Tibial nerve (tissue), 4 donors: ENCODE measurements at regions not wholly inside any gene's neighbourhood (a gene's known extent, or its start where the extent isn't known, plus 50 kb on each side); places are given as distances from the start of the nearest gene placed in this dataset.

Experiments
- DNase-seq, 2 donors: peaks; one replicate each; pipeline ENCODE4 v3.0.0-alpha.2; 2019; ENCODE audit warnings: low spot score in 2 of 2
- H3K27ac ChIP-seq, 4 donors: fragments of 200-600 bp; sonication (generic) in 3 of 4; one replicate each; pipeline ENCODE4 v1.5.1; 2017 to 2019; ENCODE audit warnings: mild to moderate bottlenecking in 1 of 4
- H3K27me3 ChIP-seq, 2 donors: fragments of 200-600 bp; sonication (generic) in 1 of 2; one replicate each; pipeline versions ENCODE4 v1.5.1 to v1.6.0; 2017 to 2019
- H3K36me3 ChIP-seq, 3 donors: fragments of 200-600 bp; sonication (generic); one replicate each; pipeline ENCODE4 v1.5.1; 2018 to 2019
- H3K4me1 ChIP-seq, 4 donors: fragments of 200-600 bp; sonication (generic) in 3 of 4; one replicate each; pipeline ENCODE4 v1.5.1; 2017 to 2019
- H3K4me3 ChIP-seq, 4 donors: fragments of 200-600 bp; sonication (generic) in 3 of 4; one replicate each; pipeline ENCODE4 v1.5.1; 2017 to 2019; ENCODE audit warnings: mild to moderate bottlenecking in 1 of 4, moderate library complexity in 1 of 4
- H3K9me3 ChIP-seq, 4 donors: fragments of 200-600 bp; sonication (generic) in 3 of 4; one replicate each; pipeline ENCODE4 v1.5.1; 2017 to 2019
- CTCF ChIP-seq, 5 experiments: fragments of 200-600 bp in 3 of 5; fragments of 450-650 bp in 2 of 5; sonication (generic) in 3 of 5; IDR thresholded peaks; one replicate each; pipeline ENCODE4 v1.5.1; 2016 to 2019; ENCODE audit warnings: antibody characterized with exemption in 5 of 5, mild to moderate bottlenecking in 3 of 5, moderate library complexity in 2 of 5
- EP300 ChIP-seq, 2 donors: sonication (generic); formaldehyde crosslinking; IDR thresholded peaks; one replicate each; pipeline ENCODE4 v1.6.1; 2017; ENCODE audit warnings: antibody characterized with exemption in 2 of 2, mild to moderate bottlenecking in 1 of 2
- POLR2A ChIP-seq, 2 donors: fragments of 450-650 bp; IDR thresholded peaks; one replicate each; pipeline ENCODE4 v1.6.1; 2017; ENCODE audit warnings: antibody characterized with exemption in 2 of 2, mild to moderate bottlenecking in 2 of 2, moderate library complexity in 2 of 2
- WGBS, 2 donors: methylation state at CpG; one replicate each; pipeline ENCODE4 v1.1.5; 2018; 5-methylcytosine and 5-hydroxymethylcytosine counted together

GRCh38 chr4:72959411-72959810, 110.1 kb downstream of the COX18 start:
- no peak for TF ChIP-seq EP300 (IDR thresholded peaks at IDR 0.05)
- no peak for TF ChIP-seq CTCF (IDR thresholded peaks at IDR 0.05)
- no peak for TF ChIP-seq POLR2A (IDR thresholded peaks at IDR 0.05)
- no peak overlapping the region for H3K27ac ChIP-seq
- H3K4me3 ChIP-seq = no peak overlapping the region
- H3K27me3 ChIP-seq = no peaks in the 10 kb centered on the region
- H3K4me1 ChIP-seq = no peaks in the 10 kb centered on the region
- no peaks in the 10 kb centered on the region for H3K36me3 ChIP-seq
- DNase-seq = no peak
- peaks cover 0 to 18% (median 0%) of the 10 kb centered on the region in 4 donors for H3K9me3 ChIP-seq
- 78 to 86% methylated on average over 2 of the region's 2 CpGs for WGBS, 2 donors

DNA sequence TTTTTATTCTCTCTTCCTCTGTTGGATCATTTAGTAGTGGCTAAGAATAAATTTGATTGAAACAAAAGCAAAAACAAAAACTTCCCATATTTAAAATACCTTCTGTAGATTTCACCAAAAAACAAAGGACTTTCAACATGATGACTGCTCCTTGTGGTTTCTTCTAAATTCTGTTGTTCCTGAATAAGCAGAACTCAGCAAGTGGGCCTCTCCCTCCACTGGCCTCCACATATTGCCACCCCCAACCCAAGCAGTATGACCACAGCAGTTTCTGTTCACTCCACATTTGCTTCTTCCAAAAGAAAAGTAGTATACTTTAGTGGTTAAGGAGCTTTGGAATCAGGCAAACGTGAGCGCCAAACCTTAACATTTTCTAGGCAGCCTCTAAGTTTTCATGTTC, 114.7 kb downstream of the COX18 start:
- 89 to 90% methylated on average over 2 of the region's 2 CpGs for WGBS, 2 donors
- TF ChIP-seq POLR2A (IDR thresholded peaks at IDR 0.05) (no peak), CTCF (IDR thresholded peaks at IDR 0.05) (no peak), EP300 (IDR thresholded peaks at IDR 0.05) (no peak)
- Histone ChIP-seq H3K4me1 (peaks cover 0 to 4% (median 0%) of the 10 kb centered on the region in 4 donors), H3K4me3 (no peak overlapping the region), H3K27me3 (no peaks in the 10 kb centered on the region), H3K27ac (no peak overlapping the region), H3K9me3 (peaks cover 0 to 3% (median 0%) of the 10 kb centered on the region in 4 donors), H3K36me3 (no peaks in the 10 kb centered on the region)
- no peak for DNase-seq

- H3K4me3 ChIP-seq = no peak overlapping the region
- H3K27ac ChIP-seq = no peak overlapping the region
These were observed 115.9 kb downstream of the COX18 start for GRCh38 chr4:72953571-72953970.

GRCh38 chr4:72951628-72952027, 117.9 kb downstream of the COX18 start:
- Histone ChIP-seq H3K4me1 (peaks cover 0 to 4% (median 0%) of the 10 kb centered on the region in 4 donors), H3K27ac (no peak overlapping the region), H3K9me3 (no peaks in the 10 kb centered on the region), H3K27me3 (no peaks in the 10 kb centered on the region), H3K4me3 (no peak overlapping the region), H3K36me3 (no peaks in the 10 kb centered on the region)
- TF ChIP-seq EP300 (IDR thresholded peaks at IDR 0.05) (no peak), CTCF (IDR thresholded peaks at IDR 0.05) (no peak)
- DNase-seq = no peak
- 72 to 78% methylated on average over 2 of the region's 2 CpGs for WGBS, 2 donors

More at GRCh38 chr4:72953571-72953970, 115.9 kb downstream of the COX18 start:
- TF ChIP-seq EP300 (IDR thresholded peaks at IDR 0.05) (no peak), POLR2A (IDR thresholded peaks at IDR 0.05) (no peak), CTCF (IDR thresholded peaks at IDR 0.05) (no peak)
- Histone ChIP-seq H3K9me3 (no peaks in the 10 kb centered on the region), H3K27me3 (no peaks in the 10 kb centered on the region), H3K36me3 (no peaks in the 10 kb centered on the region), H3K4me1 (peaks cover 0 to 4% (median 0%) of the 10 kb centered on the region in 4 donors)
- WGBS, 2 donors = 59 to 61% methylated on average over 1 of the region's 1 CpG
- no peak for DNase-seq

GRCh38 chr4:72951147-72951546, 118.4 kb downstream of the COX18 start:
- Histone ChIP-seq H3K4me1 (peaks cover 0 to 4% (median 0%) of the 10 kb centered on the region in 4 donors), H3K9me3 (no peaks in the 10 kb centered on the region), H3K4me3 (no peak overlapping the region), H3K27me3 (no peaks in the 10 kb centered on the region), H3K36me3 (no peaks in the 10 kb centered on the region), H3K27ac (no peak overlapping the region)
- WGBS, 2 donors = 85 to 100% methylated on average over 1 of the region's 1 CpG
- DNase-seq = no peak
- TF ChIP-seq EP300 (IDR thresholded peaks at IDR 0.05) = no peak
- no peak for TF ChIP-seq POLR2A (IDR thresholded peaks at IDR 0.05)
- no peak for TF ChIP-seq CTCF (IDR thresholded peaks at IDR 0.05)
